Stimulated activated CD8-positive, alpha-beta memory T cell treated with anti-CD3 and anti-CD28 coated beads, Interleukin-4, amount 100 ng/mL, for 24 hours (primary cell): ENCODE measurements at regions not wholly inside any gene's neighbourhood (a gene's known extent, or its start where the extent isn't known, plus 50 kb on each side); places are given as distances from the start of the nearest gene placed in this dataset.

ENCODE experiments used
- DNase-seq: peaks from one replicate; pipeline ENCODE4 v3.0.0-alpha.2; 2020; ENCODE audit warnings: low read depth

DNA sequence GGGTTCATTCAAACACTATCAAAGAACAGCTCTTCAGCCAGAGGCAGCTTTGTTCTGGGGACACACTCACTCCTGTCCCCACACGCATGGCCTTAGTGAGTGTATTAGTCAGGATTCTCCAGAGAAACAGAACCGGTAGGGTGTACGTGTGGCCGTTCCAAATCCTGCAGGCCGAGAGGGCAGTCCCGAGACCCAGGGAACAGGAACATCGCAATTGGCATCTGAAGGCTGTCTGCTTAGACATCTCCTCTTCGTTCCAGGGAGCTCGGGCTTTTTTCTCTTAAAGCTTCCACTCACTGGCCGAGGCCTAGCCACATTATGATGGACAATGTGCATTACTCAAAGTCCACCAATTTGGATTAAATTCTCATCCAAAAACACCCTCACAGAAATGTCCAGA is 523.3 kb downstream of the GLRX3 start:
- DNase-seq: no peak

DNA sequence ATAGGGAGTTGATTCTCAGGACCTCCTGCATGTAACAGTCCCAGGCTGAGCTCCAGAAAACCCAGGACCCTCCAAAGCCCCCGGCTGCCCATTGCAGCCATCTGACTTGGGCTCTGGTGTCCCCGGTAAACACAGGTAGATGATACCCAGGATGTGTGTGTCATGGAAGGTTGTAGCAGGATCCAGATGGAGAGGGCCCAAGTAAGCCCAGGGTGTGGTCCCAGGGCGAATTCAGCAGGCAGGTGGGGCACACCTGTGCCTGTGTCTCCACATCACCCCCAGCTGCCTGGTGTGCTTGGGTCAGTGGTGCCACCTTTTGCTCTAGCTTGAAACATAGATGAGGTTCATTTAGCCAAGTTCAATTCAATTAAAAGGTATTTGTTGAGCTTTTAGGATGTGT is 524.1 kb downstream of the GLRX3 start:
- no peak for DNase-seq

DNA sequence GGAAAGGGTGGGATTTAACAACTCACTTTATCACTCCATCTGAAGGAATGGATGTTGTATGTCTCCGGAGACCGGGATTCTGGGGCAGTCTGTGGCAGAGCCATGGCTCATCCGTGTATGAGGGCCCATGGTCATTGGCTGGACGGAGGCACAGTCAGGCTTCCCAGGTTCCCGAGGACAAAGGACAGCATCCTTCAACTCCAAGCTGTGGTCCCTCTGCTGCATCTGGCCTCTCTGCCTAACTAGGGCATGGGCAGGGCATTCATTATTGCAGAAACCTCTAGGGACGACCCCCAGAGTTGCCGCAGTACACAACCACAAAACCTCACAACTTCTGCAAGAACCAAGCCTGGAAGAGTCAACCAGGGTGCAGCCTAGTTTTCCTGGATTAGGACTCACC is 525.2 kb downstream of the GLRX3 start:
- no peak for DNase-seq

DNA sequence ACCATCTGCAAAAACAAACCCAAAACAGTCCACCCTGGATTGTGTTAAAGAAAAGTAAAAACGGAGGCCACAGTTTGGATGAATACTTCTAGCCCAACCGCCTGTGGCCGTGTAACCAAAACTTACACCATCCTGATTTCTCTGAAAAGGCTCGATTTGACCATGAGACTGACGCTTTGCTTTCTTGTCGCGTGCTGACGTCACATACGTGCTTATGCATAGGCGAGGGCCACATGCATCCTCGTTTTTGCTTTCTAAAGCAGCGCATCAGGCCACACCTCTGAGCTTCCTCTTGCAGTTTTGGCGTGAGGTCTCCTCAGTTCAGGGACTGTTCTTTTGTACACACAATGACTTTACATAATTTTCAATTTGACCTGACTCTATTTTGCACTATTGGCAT is 526.6 kb downstream of the GLRX3 start:
- DNase-seq: no peak

DNA sequence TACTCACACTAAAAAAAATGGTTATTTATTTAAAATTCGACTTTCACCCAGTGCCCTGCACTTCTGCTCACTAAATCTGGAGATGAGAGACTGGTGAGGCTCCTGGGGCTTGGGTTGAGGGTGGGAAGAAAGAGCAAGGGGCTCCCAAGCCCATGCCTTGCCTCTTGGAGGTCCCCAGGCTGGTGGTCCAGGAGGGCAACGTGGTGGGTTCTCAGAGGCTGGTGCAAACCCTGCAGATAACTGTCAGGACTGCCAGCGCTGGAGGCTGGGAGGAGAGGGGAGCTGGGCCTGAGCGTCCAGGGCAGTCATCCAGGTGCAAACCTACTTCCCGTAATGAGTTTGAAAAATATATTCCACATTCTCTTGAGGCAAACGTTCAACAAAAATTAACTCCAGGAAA is 528.3 kb downstream of the GLRX3 start:
- no peak for DNase-seq

DNA sequence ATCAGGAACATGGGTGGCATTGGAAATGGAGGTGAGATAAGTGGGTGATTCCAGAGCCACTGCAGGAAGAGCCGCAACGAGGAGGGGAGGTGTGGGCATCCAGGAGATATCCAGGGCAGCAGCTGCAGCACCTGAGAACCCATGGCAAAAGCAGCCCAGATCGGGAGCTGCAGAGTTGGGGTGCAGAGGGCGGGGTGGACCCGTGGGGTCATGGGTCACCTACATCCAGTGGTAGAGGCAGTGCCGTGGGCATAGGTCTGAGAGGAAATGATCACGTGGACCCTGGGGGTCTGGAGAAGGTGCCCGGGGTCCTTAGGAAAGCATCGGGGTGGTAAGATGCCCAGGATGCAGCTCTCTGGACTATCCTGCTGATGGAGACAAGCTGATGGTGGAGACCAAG is 530.0 kb downstream of the GLRX3 start:
- DNase-seq: no peak

DNA sequence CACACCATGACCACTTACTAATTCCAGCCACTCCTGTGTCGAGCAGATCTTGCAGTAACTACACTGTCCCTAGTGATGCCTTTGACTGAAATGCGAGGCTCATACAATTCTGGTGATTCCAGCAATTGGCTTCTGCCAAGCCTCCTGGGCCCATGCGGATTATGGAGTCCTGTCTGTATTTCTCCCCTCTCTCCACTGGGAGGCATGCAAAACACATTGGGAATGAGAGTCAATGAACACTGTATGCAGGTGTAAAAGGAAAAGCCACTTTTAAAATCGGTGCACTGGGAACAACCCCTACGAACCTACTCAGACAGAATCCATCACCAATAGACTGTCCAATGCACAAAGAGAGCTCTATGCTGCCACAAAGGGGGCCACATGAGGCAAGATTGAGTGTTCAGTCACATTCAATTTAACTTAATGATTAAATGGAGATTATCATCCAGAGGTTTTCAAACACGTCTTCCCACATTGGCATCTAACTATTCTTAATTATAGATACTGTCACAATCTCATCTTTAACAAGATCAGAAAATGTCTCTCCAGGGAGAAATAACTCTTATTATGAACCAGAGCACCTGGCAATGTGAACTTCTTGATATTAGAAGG is 550.6 kb downstream of the GLRX3 start:
- DNase-seq: no peak

DNA sequence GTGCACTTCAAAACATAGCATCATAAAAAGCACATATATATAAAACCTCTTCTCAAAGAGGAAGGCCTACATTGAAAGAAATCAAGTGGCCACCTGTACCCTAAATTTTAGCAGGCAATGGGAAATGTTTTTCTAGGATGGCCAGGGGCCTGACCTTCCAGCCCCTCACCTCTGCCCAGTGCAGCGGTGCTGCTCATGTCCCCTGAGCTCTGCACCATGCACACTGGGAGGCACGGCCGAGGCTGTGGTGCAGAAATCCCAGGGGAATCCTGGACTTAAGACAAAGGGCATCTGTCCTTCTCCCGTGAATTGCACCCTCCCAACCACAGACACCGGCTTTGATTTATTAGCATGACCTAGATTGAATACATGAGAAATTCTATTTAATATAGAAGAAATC is 551.4 kb downstream of the GLRX3 start:
- no peak for DNase-seq

DNA sequence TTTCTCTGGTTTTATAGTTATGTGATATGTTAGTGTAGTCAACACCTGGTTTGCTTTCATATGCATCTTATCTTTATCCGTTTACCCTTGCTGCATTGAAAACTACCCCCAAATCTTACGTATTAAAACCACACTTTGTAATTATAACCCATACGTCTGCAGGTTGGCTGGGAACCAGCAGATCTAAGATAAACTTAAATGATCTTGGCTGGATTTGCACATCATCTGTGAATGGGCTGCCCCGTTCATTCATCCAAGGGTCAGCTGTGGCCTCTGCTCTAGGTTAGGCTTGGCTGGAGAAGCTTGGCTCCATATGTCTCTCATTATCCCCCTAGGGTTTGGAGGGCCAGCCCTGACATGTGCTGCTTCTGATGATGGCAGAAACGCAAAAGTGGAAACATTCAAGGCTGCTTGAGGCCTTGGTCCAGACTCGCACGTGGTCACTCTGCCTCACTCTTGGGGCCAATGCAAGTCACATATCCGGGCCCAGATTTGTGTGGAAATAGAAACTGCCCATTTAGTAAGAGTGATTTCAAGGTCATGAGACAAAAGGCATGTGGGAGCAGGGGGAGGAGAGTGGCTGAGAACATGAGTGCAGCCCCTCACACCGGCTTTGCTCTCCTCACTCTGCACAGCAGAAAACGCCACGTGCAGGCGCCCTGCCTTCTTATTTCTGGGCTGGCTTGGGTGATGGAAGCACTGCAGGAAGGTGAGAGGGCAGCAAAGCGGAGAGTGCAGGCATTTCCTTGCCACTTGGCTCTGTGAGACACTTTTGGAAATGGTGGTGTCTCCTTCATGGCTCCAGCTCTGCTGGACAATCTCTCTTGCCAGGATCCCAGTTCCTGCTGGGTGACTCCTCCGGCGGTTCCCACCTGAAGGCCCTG is 553.8 kb downstream of the GLRX3 start:
- no peak for DNase-seq

DNA sequence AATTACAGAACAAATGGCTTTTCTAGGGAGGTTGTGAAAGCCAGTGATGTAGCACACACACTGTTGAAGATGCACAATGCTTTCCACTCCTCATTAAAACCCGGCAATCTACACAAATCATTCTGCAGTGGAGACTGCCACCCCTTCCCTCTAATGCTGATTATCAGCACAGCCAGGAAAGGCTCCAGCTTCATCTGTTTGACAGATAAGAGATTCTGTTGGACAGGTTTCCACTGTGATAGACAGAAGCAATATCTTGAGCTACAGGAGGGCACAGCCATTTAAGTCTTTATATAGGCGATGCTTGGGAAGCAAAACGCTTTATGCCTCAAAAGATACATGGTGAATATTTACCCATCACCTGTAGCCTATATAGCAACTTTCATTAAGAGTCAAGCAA is 555.6 kb downstream of the GLRX3 start:
- no peak for DNase-seq

DNA sequence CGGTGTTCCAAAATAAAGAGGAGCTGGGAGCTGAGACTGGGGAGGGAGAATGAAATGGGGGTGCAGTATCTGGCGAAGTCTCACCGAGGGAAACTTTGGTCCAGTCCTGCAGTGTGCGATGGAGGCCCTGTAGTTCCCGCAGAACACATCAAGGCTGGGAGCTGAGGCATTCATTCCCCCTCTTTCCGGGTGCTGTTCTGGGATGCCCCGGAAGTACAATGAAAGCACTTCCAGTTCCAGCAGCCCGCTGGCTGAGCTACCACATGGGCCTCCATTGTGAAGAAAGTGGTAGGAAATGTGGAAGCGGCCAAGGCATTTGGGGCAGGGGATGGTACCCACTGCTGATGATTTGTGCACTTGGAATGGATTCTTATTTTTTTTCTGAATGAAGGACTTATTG is 560.7 kb downstream of the GLRX3 start:
- DNase-seq: no peak

DNA sequence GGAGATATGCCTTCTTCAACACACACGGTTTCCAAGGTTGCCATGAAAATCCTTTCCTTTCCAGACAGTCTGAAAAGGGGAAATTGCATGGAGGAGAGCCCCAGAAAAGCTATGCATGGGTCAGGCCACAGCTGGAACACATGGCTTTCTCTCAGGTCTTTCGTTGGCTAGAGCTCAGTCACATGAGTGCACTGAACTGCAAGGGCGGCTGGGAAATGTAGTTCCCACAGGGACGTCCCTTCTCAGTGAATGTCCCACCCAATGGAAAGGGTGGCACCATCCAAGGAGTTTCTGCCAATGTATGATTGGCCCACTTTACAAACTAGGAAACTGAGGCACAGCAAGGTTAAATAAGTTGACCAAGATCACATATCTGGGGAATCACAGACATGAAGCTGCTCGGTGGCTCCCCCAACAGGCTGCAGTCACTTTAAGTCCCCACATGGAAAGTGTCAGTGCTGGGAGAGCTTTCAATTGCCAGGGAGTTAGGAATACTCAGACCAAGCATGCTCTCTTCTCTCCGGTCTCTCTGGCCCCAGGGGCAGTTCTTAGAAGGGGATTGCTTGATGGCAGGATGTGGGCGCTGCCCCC is 571.3 kb downstream of the GLRX3 start:
- no peak for DNase-seq

DNA sequence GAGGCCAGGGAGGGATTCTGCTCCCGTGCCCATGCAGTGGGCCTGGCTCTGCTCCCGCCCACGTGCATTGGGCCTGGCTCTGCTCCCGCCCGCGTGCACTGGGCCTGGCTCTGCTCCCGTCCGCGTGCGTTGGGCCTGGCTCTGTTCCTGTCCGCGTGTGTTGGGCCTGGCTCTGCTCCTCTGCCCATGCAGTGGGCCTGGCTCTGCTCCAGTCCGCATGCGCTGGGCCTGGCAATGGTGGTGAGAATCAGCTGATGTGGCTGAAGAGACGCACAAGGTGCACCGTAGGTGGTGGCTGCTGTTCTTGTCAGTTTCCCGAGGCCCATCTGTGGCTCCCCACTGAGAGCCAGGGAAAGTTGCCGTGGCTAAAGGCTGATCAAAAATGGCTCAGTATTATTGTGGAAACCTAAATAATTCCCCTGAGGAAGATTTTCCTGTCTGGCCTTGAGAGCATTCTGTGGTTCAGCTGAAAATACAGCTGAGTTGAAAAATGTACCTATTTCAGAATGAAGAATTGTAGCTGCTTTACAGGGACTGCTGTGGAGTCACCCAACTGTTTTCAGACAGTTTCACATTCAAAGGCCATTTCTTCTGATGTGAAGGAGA is 572.4 kb downstream of the GLRX3 start:
- no peak for DNase-seq

DNA sequence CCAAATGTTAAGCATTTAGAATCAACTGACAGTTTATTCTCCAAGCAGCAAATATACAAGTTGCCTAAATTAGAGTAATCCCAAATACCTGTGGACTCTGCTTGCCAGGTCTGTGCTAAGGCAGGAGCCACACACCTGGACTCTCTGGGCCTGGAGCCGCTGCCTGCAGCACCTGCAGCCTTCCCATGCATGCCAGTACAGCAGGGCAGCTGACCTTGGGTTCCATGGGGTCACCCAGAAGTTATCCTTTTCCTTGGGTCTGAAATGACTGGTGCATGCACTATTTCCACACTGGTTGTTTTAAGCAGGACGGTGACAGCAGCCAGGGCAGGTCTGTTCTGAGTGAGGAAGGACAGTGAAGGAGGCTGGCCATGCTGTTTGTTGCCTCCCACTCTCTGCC is 573.2 kb downstream of the GLRX3 start:
- no peak for DNase-seq

DNA sequence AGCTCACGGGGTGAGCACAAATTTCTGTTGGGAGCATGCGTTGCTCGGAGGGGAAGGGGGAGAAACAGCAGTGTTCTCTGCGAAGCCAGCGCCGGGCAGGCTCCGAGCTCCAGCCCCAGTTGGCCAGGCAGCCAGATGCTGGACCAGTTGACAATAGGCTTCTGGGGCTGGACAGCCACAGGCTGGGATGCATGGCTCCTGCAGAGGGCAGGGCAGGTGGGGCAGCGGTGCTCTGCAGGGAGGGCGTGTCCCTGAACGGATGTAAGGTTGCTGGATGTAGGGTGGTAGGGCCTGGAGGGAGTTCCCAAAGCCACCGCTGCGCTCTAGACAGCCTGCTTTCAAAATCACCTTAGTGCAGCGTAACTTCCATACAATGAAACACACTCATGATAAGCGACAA is 574.9 kb downstream of the GLRX3 start:
- no peak for DNase-seq

DNA sequence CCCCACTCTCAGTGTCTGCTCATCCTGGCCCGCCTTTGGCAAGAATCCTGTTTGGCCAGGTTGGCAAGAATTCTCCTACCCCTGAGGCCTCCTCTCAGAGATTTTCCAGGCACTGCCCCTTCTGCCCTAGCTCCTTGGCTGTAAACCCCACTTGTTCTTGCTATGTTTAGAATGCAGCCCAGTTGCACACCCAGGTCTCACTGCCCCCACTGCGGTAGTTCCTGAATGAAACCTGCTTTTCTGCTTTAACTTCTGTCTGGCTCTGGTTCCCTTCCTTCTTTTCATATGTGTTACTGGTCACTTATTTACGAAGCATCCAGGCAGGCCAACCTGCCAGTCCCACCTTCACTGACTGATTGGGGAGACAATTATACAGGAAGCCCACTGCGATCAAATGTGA is 576.9 kb downstream of the GLRX3 start:
- no peak for DNase-seq

DNA sequence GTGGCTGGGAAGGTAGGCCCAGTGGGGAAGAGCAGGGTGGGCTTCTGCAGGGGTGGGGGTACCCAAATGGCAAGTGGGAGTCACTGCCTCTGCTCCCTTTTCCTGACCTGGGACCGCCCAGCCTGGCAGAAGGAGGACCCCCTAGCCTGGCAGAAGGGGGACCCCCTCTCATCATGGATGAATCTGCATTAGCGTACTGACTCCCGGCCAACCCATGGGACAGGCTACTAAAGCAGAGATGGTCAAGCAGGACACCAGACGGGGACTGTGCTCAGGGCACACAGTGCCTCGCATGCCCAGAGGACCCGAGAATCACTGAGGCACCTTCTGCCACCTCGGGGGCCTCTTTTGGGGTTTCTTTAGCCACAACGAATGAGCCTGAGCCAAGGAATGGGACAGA is 577.5 kb downstream of the GLRX3 start:
- DNase-seq: no peak

DNA sequence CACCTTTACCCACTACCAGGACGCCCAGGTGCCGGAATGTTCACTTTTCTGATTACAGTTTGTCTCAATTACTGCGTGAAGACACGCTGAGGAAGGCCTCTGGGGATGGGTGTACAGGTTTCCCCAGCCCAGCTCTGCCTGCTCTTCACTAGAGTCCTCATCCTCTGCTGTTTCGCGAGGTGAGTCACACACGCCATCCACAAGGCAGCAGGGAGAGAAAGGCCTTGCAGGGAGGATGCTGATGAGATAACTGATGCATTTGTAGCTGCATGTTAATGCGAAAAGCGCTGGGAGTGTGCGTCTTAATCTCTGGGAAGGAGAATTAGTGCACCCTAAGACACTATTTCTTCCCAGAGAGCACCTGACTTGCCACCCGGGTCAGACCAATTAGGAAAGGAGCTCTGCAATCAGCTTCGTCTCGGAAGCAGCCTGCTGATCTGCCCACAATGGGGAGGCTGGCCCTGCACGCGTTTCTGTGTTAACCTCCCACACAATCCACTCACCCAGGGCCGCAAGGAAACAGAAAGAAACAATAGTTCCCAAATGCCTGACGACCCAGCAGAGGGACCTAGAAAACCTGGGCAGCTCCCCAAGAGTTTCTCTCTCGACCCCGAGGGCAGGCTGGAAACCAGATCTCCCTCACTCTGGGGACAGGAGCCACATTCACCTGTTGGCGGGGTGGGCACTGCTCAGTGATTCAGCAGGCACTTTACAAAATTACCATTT is 578.7 kb downstream of the GLRX3 start:
- DNase-seq: no peak

DNA sequence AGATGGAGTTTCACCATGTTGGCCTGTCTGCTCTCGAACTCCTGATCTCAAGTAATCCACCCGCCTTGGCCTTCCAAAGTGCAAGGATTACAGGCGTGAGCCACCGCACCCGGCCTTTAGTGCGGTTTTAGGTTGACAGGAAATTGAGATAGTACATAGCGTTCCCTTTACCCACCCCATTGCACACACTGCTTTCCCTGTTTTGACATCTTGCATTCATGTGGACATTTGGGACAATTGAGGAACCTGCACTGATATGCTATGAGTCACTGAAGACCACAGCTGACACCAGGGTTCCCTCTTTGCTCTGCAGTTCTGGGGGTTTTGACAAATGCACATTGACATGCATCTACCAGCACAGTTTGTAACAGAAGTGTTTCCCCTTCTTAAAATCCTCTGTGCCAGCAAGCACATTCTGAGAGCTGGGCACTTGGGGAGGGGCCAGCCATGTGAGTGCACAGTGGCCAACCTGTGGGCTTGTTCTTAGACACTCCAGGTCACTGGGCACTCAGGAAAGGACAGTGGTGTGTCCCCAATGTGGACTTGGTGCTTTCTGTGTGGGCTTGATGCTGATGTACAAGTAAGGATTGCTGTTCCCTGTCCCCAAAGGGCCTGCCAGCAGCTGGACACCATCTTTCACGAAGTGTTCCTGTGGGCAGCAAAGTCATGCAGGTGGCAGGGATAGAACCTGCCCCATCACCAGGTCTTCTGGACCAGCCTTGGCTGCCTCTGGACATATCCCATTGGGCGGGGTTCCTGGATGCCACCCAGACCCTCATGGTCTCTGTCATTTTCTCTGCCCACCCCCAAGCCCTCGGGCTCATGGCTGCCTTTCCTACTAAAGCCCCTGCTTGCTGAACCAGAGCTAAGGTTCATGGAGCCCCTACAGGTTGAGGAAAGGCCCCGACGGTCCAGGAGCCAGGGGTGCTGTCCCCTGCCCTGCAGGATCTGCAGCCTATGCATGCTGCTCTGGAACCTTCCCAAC is 579.8 kb downstream of the GLRX3 start:
- DNase-seq: no peak

DNA sequence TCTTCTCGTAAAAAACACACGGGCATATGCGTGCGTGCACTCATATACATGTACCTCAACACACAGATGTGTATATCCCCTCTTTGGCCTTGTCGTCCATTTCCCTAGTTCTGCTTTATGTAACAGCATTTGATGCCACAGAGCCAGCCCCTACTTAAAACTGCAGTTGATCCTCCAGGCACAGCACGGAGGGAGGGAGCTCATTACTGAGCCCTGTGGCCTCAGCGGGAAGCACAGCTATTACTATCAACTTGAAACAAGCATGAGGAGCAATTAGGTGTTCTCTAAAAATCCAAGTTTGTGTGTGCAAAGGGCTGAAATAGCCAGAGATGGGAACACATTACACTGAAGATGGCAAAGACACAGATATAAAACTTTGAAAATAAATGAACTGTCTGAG is 580.9 kb downstream of the GLRX3 start:
- DNase-seq: no peak
